ENCODE measurements at regions not wholly inside any gene's neighbourhood (a gene's known extent, or its start where the extent isn't known, plus 50 kb on each side); places are given as distances from the start of the nearest gene placed in this dataset.

DNA sequence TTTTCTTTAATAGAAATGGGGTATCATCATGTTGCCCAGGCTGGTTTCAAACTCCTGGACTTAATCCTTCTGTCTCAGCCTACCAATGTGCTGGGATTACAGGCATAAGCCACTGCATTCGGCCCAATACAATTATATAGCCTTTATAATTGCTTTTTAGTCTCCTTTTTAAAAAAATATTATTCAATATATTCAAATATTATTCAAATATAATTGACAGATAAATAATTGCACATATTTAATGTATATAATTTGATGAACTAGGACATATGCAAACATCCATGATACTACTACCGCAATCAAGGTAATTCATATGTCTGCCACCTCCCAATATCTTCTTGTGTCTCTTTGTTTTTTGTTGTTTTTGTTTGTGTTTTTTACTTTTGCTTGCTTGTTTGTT lies 894.2 kb upstream of the PTPRD start:
- TF ChIP-seq, protein P1, sequence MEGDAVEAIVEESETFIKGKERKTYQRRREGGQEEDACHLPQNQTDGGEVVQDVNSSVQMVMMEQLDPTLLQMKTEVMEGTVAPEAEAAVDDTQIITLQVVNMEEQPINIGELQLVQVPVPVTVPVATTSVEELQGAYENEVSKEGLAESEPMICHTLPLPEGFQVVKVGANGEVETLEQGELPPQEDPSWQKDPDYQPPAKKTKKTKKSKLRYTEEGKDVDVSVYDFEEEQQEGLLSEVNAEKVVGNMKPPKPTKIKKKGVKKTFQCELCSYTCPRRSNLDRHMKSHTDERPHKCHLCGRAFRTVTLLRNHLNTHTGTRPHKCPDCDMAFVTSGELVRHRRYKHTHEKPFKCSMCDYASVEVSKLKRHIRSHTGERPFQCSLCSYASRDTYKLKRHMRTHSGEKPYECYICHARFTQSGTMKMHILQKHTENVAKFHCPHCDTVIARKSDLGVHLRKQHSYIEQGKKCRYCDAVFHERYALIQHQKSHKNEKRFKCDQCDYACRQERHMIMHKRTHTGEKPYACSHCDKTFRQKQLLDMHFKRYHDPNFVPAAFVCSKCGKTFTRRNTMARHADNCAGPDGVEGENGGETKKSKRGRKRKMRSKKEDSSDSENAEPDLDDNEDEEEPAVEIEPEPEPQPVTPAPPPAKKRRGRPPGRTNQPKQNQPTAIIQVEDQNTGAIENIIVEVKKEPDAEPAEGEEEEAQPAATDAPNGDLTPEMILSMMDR (conservative IDR thresholded peaks at IDR 0.05; ENCODE audit: low read length), result no peak
- no peak for TF ChIP-seq EZH2phosphoT487 (IDR thresholded peaks at IDR 0.05; ENCODE audit: borderline replicate concordance, low read depth, low read length)

Measured in OCI-LY7 (cell line).